H9 (cell line): ENCODE measurements at regions not wholly inside any gene's neighbourhood (a gene's known extent, or its start where the extent isn't known, plus 50 kb on each side); places are given as distances from the start of the nearest gene placed in this dataset.

Experiments
- DNase-seq: peaks from one replicate; pipeline ENCODE4 v3.0.0-alpha.2; 2017
- H2AFZ ChIP-seq: one replicate; pipeline ENCODE4 v1.6.1; 2013; ENCODE audit warnings: mild to moderate bottlenecking, low read length, control low read depth, moderate library complexity
- H2AK5ac ChIP-seq: 2 replicates; pipeline ENCODE4 v1.6.1; 2013; ENCODE audit warnings: low read length, control low read depth, mixed read lengths; ENCODE audit not compliant: insufficient read length
- H2BK120ac ChIP-seq: one replicate; pipeline ENCODE4 v1.6.1; 2013; ENCODE audit warnings: low read depth, mild to moderate bottlenecking, low read length, control low read depth, inconsistent platforms; ENCODE audit not compliant: poor library complexity, severe bottlenecking
- H2BK12ac ChIP-seq: 2 replicates; pipeline ENCODE4 v1.6.1; 2013; ENCODE audit warnings: low read length, control low read depth, mixed read lengths, low read depth; ENCODE audit not compliant: insufficient read length
- H2BK15ac ChIP-seq: 2 replicates; pipeline ENCODE4 v1.6.1; 2013; ENCODE audit warnings: low read depth, low read length, control low read depth
- H2BK20ac ChIP-seq: one replicate; pipeline ENCODE4 v1.6.1; 2013; ENCODE audit warnings: low read depth, mild to moderate bottlenecking, low read length, control low read depth, inconsistent platforms; ENCODE audit not compliant: poor library complexity, severe bottlenecking
- H2BK5ac ChIP-seq: 2 replicates; pipeline ENCODE4 v1.6.1; 2013; ENCODE audit warnings: low read length, control low read depth, mixed read lengths; ENCODE audit not compliant: insufficient read length
- H3K14ac ChIP-seq: 2 replicates; pipeline ENCODE4 v1.6.1; 2013; ENCODE audit warnings: low read length, control low read depth; ENCODE audit not compliant: insufficient read depth
- H3K18ac ChIP-seq: 2 replicates; pipeline ENCODE4 v1.6.1; 2013; ENCODE audit warnings: low read depth, mild to moderate bottlenecking, mixed read lengths, low read length, control low read depth; ENCODE audit not compliant: insufficient read length
- H3K23ac ChIP-seq: 2 replicates; pipeline ENCODE4 v1.6.1; 2013; ENCODE audit warnings: low read length, control low read depth, mixed read lengths, low read depth; ENCODE audit not compliant: insufficient read length
- H3K23me2 ChIP-seq: 2 replicates; pipeline ENCODE4 v1.6.1; 2013; ENCODE audit warnings: low read depth, mild to moderate bottlenecking, mixed read lengths, low read length, control low read depth; ENCODE audit not compliant: insufficient read length, poor library complexity, severe bottlenecking
- H3K27ac ChIP-seq: 2 replicates; pipeline ENCODE4 v1.5.1; 2013; ENCODE audit warnings: low read length, control low read depth, mixed read lengths, low read depth; ENCODE audit not compliant: insufficient read length
- H3K27me3 ChIP-seq: 2 replicates; pipeline ENCODE4 v1.6.1; 2013; ENCODE audit warnings: low read length, control low read depth, inconsistent platforms; ENCODE audit not compliant: insufficient read depth
- H3K4ac ChIP-seq: 2 replicates; pipeline ENCODE4 v1.6.1; 2013; ENCODE audit warnings: low read depth, mild to moderate bottlenecking, control low read depth, inconsistent platforms, low read length, moderate library complexity
- H3K4me1 ChIP-seq: 2 replicates; pipeline ENCODE4 v1.6.1; 2013; ENCODE audit warnings: low read length, control low read depth, inconsistent platforms; ENCODE audit not compliant: insufficient read depth
- H3K4me2 ChIP-seq: 2 replicates; pipeline ENCODE4 v1.6.1; 2013; ENCODE audit warnings: low read length, control low read depth, mixed read lengths; ENCODE audit not compliant: insufficient read length, insufficient read depth
- H3K56ac ChIP-seq: 2 replicates; pipeline ENCODE4 v1.6.1; 2013; ENCODE audit warnings: low read depth, mild to moderate bottlenecking, mixed read lengths, low read length, control low read depth; ENCODE audit not compliant: insufficient read length
- H3K79me1 ChIP-seq: 2 replicates; pipeline ENCODE4 v1.6.1; 2013; ENCODE audit warnings: low read depth, mild to moderate bottlenecking, moderate library complexity, low read length, control low read depth, inconsistent platforms; ENCODE audit not compliant: insufficient read depth, poor library complexity, severe bottlenecking
- H3K79me2 ChIP-seq: 2 replicates; pipeline ENCODE4 v1.6.1; 2013; ENCODE audit warnings: low read length, control low read depth, inconsistent platforms; ENCODE audit not compliant: insufficient read depth
- H3K9ac ChIP-seq: 2 replicates; pipeline ENCODE4 v1.6.1; 2013; ENCODE audit warnings: low read length, control low read depth, mixed read lengths; ENCODE audit not compliant: insufficient read length; ENCODE audit errors: extremely low read depth
- H3K9me3 ChIP-seq: one replicate; pipeline ENCODE4 v1.6.1; 2013; ENCODE audit warnings: low read depth, low read length, inconsistent platforms; ENCODE audit not compliant: control insufficient read depth
- H3T11ph ChIP-seq: one replicate; pipeline ENCODE4 v1.6.1; 2013; ENCODE audit warnings: mild to moderate bottlenecking, low read length, control low read depth, inconsistent platforms
- H4K20me1 ChIP-seq: one replicate; pipeline ENCODE4 v1.6.1; 2013; ENCODE audit not compliant: control insufficient read depth, insufficient read length, insufficient read depth
- H4K5ac ChIP-seq: 2 replicates; pipeline ENCODE4 v1.6.1; 2013; ENCODE audit warnings: low read depth, mild to moderate bottlenecking, mixed read lengths, low read length, control low read depth; ENCODE audit not compliant: insufficient read length
- H4K8ac ChIP-seq: replicated peaks from 2 replicates; pipeline ENCODE4 v1.6.1; 2013; ENCODE audit warnings: low read length, control low read depth, mixed read lengths, low read depth; ENCODE audit not compliant: insufficient read length
- H4K91ac ChIP-seq: 2 replicates; pipeline ENCODE4 v1.6.1; 2013; ENCODE audit warnings: low read depth, mild to moderate bottlenecking, moderate library complexity, mixed read lengths, low read length, control low read depth; ENCODE audit not compliant: insufficient read length
- H3K27ac Mint-ChIP-seq, 3 experiments: 2 replicates in 2 of 3; 3 replicates in 1 of 3; pipeline ENCODE4 v1.8.0; 2020 to 2021; ENCODE audit warnings: mixed read lengths in 3 of 3, mild to moderate bottlenecking in 1 of 3, moderate library complexity in 1 of 3
- H3K27me3 Mint-ChIP-seq: 2 replicates; pipeline ENCODE4 v1.8.0; 2021; ENCODE audit warnings: low read depth, mild to moderate bottlenecking, moderate library complexity, mixed read lengths
- H3K36me3 Mint-ChIP-seq, 3 experiments: 2 replicates in 2 of 3; 3 replicates in 1 of 3; pipeline ENCODE4 v1.8.0; 2020 to 2021; ENCODE audit warnings: low read depth in 3 of 3, mixed read lengths in 3 of 3; ENCODE audit not compliant: insufficient read depth in 1 of 3
- H3K4me1 Mint-ChIP-seq, 2 experiments: 2 replicates each; pipeline ENCODE4 v1.8.0; 2020; ENCODE audit warnings: mixed read lengths in 2 of 2
- H3K4me3 Mint-ChIP-seq, 2 experiments: 2 replicates in 1 of 2; 3 replicates in 1 of 2; pipeline ENCODE4 v1.8.0; 2020 to 2021; ENCODE audit warnings: mild to moderate bottlenecking in 2 of 2, mixed read lengths in 2 of 2, moderate library complexity in 1 of 2
- H3K9me3 Mint-ChIP-seq, 2 experiments: 2 replicates in 1 of 2; 3 replicates in 1 of 2; pipeline ENCODE4 v1.8.0; 2020; ENCODE audit warnings: mild to moderate bottlenecking in 2 of 2, mixed read lengths in 2 of 2, moderate library complexity in 1 of 2
- CTCF ChIP-seq: fragments of 200-600 bp; sonication (generic); conservative IDR thresholded peaks from 3 replicates; pipeline ENCODE4 v1.8.0; 2021; ENCODE audit warnings: antibody characterized with exemption, mild to moderate bottlenecking
- WGBS: extraction: QIAGEN DNeasy Blood & Tissue Kit; methylation state at CpG from one replicate; pipeline ENCODE4 v1.1.7; 2013; ENCODE audit warnings: missing lambda C conversion rate, low lambda C conversion rate, mixed read lengths; ENCODE audit not compliant: insufficient read length; ENCODE audit errors: extremely low coverage; 5-methylcytosine and 5-hydroxymethylcytosine counted together

- no peak overlapping the region for H3K4me3 Mint-ChIP-seq
- Histone ChIP-seq H3K23ac (no peak overlapping the region), H2AK5ac (no peak overlapping the region), H2BK15ac (no peak overlapping the region), H3K4ac (no peak overlapping the region), H3K23me2 (no peaks in the 10 kb centered on the region), H2BK20ac (no peak overlapping the region), H3K27me3 (no peaks in the 10 kb centered on the region), H2BK12ac (no peak overlapping the region), H3T11ph (no peak overlapping the region), H3K79me2 (no peaks in the 10 kb centered on the region), H3K79me1 (no peaks in the 10 kb centered on the region), H3K14ac (no peak overlapping the region), H4K91ac (no peak overlapping the region), H4K8ac (no peak overlapping the region), H3K18ac (no peak overlapping the region), H2AFZ (no peak overlapping the region), H2BK5ac (no peak overlapping the region), H4K5ac (no peak overlapping the region), H3K27ac (no peak overlapping the region), H3K4me1 (peaks cover 6% of the 10 kb centered on the region), H3K9me3 (no peaks in the 10 kb centered on the region), H4K20me1 (no peaks in the 10 kb centered on the region), H3K4me2 (no peak overlapping the region), H3K56ac (no peak overlapping the region), H3K9ac (no peak overlapping the region), H2BK120ac (no peak overlapping the region)
- peaks cover 19 to 21% of the 10 kb centered on the region in 2 experiments for H3K9me3 Mint-ChIP-seq
- WGBS = no CpG with 5 or more reads among the region's 4 CpGs
- H3K4me1 Mint-ChIP-seq = peaks cover 42 to 43% of the 10 kb centered on the region in 2 experiments
- DNase-seq = no peak
- peaks cover 2 to 18% (median 8%) of the 10 kb centered on the region in 3 experiments; a peak in 5 of 7 replicates for H3K36me3 Mint-ChIP-seq
- TF ChIP-seq CTCF = no peak
- H3K27me3 Mint-ChIP-seq = peaks cover 15% of the 10 kb centered on the region
- H3K27ac Mint-ChIP-seq = peak overlapping the region in 1 of 3 experiments; percentile 52; a peak in 1 of 7 replicates
Observed at GRCh38 chr14:65185829-65186228, 83.5 kb upstream of the MAX start.
